ENCODE measurements at regions not wholly inside any gene's neighbourhood (a gene's known extent, or its start where the extent isn't known, plus 50 kb on each side); places are given as distances from the start of the nearest gene placed in this dataset.

- no peak for TF ChIP-seq EZH2 (IDR thresholded peaks at IDR 0.05; ENCODE audit: borderline replicate concordance, insufficient read depth, low read depth, low read length, poor library complexity, severe bottlenecking)
- TF ChIP-seq CTCF (IDR thresholded peaks at IDR 0.05) = no peak
Measured at GRCh38 chr9:13049223-13049622, 230.3 kb downstream of the MPDZ start.

All from B cell (primary cell).